Transverse colon (tissue), 4 donors: ENCODE measurements at regions not wholly inside any gene's neighbourhood (a gene's known extent, or its start where the extent isn't known, plus 50 kb on each side); places are given as distances from the start of the nearest gene placed in this dataset.

Experiments
- DNase-seq: peaks from one replicate; pipeline ENCODE4 v3.0.0-alpha.2; 2019
- H3K27ac ChIP-seq, 4 donors: fragments of 200-600 bp; sonication (generic); 2 replicates each; pipeline ENCODE4 v1.5.1; 2016 to 2018; ENCODE audit warnings: inconsistent platforms in 4 of 4
- H3K27me3 ChIP-seq: fragments of 200-600 bp; sonication (generic); 2 replicates; pipeline ENCODE4 v1.5.1; 2017; ENCODE audit warnings: inconsistent platforms
- H3K36me3 ChIP-seq, 4 donors: fragments of 200-600 bp; sonication (generic); 2 replicates each; pipeline ENCODE4 v1.5.1; 2017 to 2019; ENCODE audit warnings: inconsistent platforms in 4 of 4
- H3K4me1 ChIP-seq, 4 donors: fragments of 200-600 bp; sonication (generic); 2 replicates each; pipeline ENCODE4 v1.5.1; 2017 to 2020; ENCODE audit warnings: inconsistent platforms in 4 of 4
- H3K4me3 ChIP-seq, 4 donors: fragments of 200-600 bp; sonication (generic); 1 replicate in 1 of 4; 2 replicates in 3 of 4; pipeline versions ENCODE4 v1.5.1 to v1.6.1; 2017 to 2019; ENCODE audit warnings: inconsistent platforms in 4 of 4
- H3K9me3 ChIP-seq, 2 donors: fragments of 200-600 bp; sonication (generic); 2 replicates each; pipeline ENCODE4 v1.5.1; 2017 to 2019; ENCODE audit warnings: inconsistent platforms in 2 of 2
- EP300 ChIP-seq: sonication (generic); formaldehyde crosslinking; IDR thresholded peaks from one replicate; pipeline ENCODE4 v1.6.1; 2017; ENCODE audit warnings: antibody characterized with exemption, low read depth
- POLR2A ChIP-seq: fragments of 450-650 bp; IDR thresholded peaks from one replicate; pipeline ENCODE4 v1.6.1; 2016; ENCODE audit warnings: antibody characterized with exemption, mild to moderate bottlenecking, moderate library complexity
- POLR2AphosphoS5 ChIP-seq, 3 donors: sonication (generic); formaldehyde crosslinking; IDR thresholded peaks; one replicate each; pipeline ENCODE4 v1.6.1; 2016; ENCODE audit warnings: antibody characterized with exemption in 3 of 3
- WGBS, 2 donors: methylation state at CpG; one replicate each; pipeline ENCODE4 v1.1.5; 2018; ENCODE audit warnings: low coverage in 1 of 2; 5-methylcytosine and 5-hydroxymethylcytosine counted together
- in situ Hi-C, 4 donors: fragments of 200-750 bp; cut with MboI; loops; one replicate each; pipeline versions ENCODE4 v1.15.0 to v1.15.1; 2017; ENCODE audit warnings: low sequenced_read_pairs in 3 of 4, low pct_ligation_motif_present in 1 of 4, low pct_unique_long_range_greater_than_20kb in 1 of 4
- intact Hi-C: fragments of 100-400 bp; cut with DNase I; formaldehyde crosslinking; loops from one replicate; pipeline ENCODE4 v1.15.1; 2023; ENCODE audit warnings: low total_unique reads
- TF ChIP-seq, protein P1 (sequence below), 5 experiments: fragments of 200-600 bp in 3 of 5; fragments of 450-650 bp in 2 of 5; sonication (generic) in 3 of 5; IDR thresholded peaks; 1 replicate in 2 of 5; 2 replicates in 3 of 5; pipeline ENCODE4 v1.5.1; 2016 to 2017; ENCODE audit warnings: antibody characterized with exemption in 5 of 5, inconsistent platforms in 3 of 5, mild to moderate bottlenecking in 2 of 5, moderate library complexity in 1 of 5

DNA sequence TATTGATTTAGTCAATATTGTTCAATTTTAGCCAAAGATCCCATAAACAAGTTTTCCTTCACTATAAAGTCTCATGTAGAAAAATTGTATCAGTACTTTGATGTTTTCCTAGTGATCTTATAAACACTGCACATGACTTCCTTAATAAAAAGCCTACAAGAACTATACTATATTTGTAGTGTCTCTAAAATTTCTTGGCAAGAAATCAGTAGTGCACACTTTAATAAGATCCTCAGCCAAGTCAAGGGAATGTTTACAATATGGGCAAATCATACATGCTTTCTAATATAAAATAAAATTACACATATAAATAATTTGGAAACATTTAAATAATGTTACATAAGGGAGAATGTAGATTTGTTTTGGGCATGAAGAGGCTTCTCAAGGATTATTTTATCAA, 203.0 kb upstream of the CCDC179 start:
- intact Hi-C loops (no loop called here), in situ Hi-C loops (no loop called here)
- TF ChIP-seq POLR2A (no peak), EP300 (no peak), POLR2AphosphoS5 (IDR thresholded peaks at IDR 0.05) (no peak)
- TF ChIP-seq, protein P1, sequence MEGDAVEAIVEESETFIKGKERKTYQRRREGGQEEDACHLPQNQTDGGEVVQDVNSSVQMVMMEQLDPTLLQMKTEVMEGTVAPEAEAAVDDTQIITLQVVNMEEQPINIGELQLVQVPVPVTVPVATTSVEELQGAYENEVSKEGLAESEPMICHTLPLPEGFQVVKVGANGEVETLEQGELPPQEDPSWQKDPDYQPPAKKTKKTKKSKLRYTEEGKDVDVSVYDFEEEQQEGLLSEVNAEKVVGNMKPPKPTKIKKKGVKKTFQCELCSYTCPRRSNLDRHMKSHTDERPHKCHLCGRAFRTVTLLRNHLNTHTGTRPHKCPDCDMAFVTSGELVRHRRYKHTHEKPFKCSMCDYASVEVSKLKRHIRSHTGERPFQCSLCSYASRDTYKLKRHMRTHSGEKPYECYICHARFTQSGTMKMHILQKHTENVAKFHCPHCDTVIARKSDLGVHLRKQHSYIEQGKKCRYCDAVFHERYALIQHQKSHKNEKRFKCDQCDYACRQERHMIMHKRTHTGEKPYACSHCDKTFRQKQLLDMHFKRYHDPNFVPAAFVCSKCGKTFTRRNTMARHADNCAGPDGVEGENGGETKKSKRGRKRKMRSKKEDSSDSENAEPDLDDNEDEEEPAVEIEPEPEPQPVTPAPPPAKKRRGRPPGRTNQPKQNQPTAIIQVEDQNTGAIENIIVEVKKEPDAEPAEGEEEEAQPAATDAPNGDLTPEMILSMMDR (IDR thresholded peaks at IDR 0.05): no peak
- Histone ChIP-seq H3K27me3 (no peaks in the 10 kb centered on the region), H3K36me3 (no peaks in the 10 kb centered on the region), H3K27ac (no peak overlapping the region), H3K9me3 (no peaks in the 10 kb centered on the region), H3K4me1 (no peaks in the 10 kb centered on the region), H3K4me3 (no peak overlapping the region)
- DNase-seq: no peak

DNA sequence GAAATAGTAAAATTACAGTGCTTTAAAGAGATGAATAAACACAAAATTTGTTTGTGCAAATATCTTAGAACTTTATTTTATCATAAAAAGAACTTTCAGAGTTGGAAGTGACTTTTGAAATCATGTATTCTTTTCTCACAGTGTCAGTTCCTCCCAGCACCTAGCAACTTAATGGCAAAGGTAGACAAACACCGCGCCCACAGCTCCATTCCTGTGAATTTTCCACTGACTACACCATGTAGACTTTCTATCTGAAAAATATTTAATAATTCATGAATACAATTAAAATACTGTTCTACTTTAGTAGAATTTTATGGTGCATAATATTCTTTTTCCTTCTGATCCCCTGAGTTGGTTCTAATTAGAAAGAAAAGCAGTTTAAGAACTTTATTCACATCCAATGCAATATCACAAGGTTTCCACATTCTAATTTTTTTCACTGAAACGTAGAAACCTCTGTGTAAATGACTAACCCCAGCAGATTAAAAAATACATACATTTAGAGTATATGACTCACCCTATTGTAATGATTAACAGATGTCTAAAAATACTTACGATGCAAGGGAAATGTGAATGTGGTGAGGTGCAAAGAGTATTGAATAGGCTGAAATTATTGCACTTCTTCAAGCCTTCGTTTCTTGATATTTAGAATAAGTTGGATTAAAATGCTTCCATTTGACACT, 218.2 kb upstream of the CCDC179 start:
- DNase-seq: no peak

DNA sequence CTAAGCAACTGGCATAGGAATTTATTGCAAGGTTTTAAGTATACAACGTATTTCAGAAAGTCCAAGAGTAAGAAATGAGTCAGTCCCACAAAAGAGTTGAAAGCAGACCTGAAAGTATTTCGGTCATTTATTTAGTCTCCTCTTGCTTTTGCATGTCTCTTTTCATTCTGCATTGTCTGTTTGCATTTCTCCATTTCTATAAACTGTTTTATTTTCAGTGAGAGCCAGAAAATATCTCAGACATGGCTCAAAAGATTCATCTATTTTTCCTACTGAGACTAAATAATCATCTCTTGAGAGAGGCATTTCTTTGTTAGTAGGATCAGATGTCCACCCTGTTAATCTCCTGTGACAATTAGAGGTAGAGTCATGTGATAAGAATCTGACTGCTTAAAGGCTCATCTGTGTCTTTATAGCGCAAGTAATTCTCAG, 219.1 kb upstream of the CCDC179 start:
- Histone ChIP-seq H3K27me3 (no peaks in the 10 kb centered on the region), H3K4me1 (peaks cover 0 to 9% (median 0%) of the 10 kb centered on the region in 4 donors), H3K36me3 (no peaks in the 10 kb centered on the region), H3K4me3 (no peak overlapping the region), H3K27ac (no peak overlapping the region), H3K9me3 (no peaks in the 10 kb centered on the region)
- no peak for TF ChIP-seq POLR2AphosphoS5 (IDR thresholded peaks at IDR 0.05)
- intact Hi-C loops: no loop called here
- WGBS, 2 donors: 24 to 42% methylated on average over 3 of the region's 3 CpGs
- in situ Hi-C loops: no loop called here
- no peak for DNase-seq

More for the DNA sequence above, 218.2 kb upstream of the CCDC179 start:
- H3K9me3 ChIP-seq: no peaks in the 10 kb centered on the region
- H3K36me3 ChIP-seq: no peaks in the 10 kb centered on the region
- TF ChIP-seq POLR2AphosphoS5 (IDR thresholded peaks at IDR 0.05): no peak
- TF ChIP-seq POLR2A: no peak
- TF ChIP-seq, protein P1 (IDR thresholded peaks at IDR 0.05): no peak
- WGBS, 2 donors: 49 to 57% methylated on average over 5 of the region's 5 CpGs
- no peaks in the 10 kb centered on the region for H3K27me3 ChIP-seq
- H3K4me3 ChIP-seq: no peak overlapping the region
- intact Hi-C loops (no loop called here), in situ Hi-C loops (no loop called here)
- peaks cover 0 to 9% (median 0%) of the 10 kb centered on the region in 4 donors for H3K4me1 ChIP-seq
- no peak overlapping the region for H3K27ac ChIP-seq

DNA sequence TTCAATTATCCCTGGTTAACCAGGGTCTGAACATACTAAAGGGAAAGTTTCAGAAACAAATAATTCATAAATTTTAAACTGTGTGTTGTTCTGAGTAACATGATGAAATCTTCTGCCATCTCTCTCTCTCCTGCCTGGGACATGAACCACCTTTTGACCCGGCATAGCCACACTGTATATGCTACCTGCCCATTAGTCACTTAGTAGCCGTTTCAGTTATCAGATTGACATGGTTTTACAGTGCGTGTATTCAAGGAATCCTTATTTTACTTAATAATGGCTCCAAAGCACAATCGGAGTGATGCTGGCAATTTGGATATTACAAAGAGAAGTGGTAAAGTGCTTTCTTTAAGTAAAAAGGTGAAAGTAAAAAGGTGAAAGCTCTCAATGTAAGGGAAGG, 227.1 kb upstream of the CCDC179 start:
- Histone ChIP-seq H3K4me1 (no peaks in the 10 kb centered on the region), H3K36me3 (no peaks in the 10 kb centered on the region), H3K9me3 (no peaks in the 10 kb centered on the region), H3K4me3 (no peak overlapping the region), H3K27ac (no peak overlapping the region), H3K27me3 (no peaks in the 10 kb centered on the region)
- TF ChIP-seq POLR2A (no peak), POLR2AphosphoS5 (IDR thresholded peaks at IDR 0.05) (no peak), EP300 (no peak)
- TF ChIP-seq, protein P1 (IDR thresholded peaks at IDR 0.05): no peak
- no peak for DNase-seq
- intact Hi-C loops (no loop called here), in situ Hi-C loops (no loop called here)
- 68 to 70% methylated on average over 4 of the region's 4 CpGs for WGBS, 2 donors

DNA sequence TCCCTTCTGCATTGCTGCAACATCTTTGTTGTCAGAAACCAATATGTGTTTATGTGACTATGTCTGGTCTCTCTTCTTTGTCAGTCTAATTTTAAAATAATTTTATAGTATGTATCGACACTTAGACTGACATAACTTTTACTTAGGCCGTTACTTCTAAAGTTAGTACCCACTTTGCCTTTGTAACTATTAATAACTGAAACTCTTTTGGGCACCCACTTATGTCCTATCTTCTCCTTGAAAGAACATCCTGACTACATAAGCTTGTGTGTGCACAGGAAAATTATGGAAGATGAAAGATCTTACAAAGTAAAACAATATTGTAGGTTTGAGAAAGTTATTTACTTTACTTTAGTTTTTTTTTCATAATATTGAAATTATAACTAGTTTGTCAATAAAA, 230.4 kb upstream of the CCDC179 start:
- intact Hi-C loops (loop anchor here (2.0 kb wide), 1 partner anchor 58 kb away; no protein-coding TSS in a partner anchor), in situ Hi-C loops (no loop called here)
- no peaks in the 10 kb centered on the region for H3K36me3 ChIP-seq

More for the DNA sequence above, 230.4 kb upstream of the CCDC179 start:
- Histone ChIP-seq H3K9me3 (no peaks in the 10 kb centered on the region), H3K4me1 (no peaks in the 10 kb centered on the region), H3K27ac (no peak overlapping the region), H3K4me3 (no peak overlapping the region), H3K27me3 (no peaks in the 10 kb centered on the region)
- DNase-seq: no peak
- TF ChIP-seq EP300 (no peak), POLR2A (no peak), POLR2AphosphoS5 (IDR thresholded peaks at IDR 0.05) (no peak)
- TF ChIP-seq, protein P1 (IDR thresholded peaks at IDR 0.05): no peak
- 85 to 87% methylated on average over 2 of the region's 2 CpGs for WGBS, 2 donors
